ENCODE measurements at regions not wholly inside any gene's neighbourhood (a gene's known extent, or its start where the extent isn't known, plus 50 kb on each side); places are given as distances from the start of the nearest gene placed in this dataset.

DNA sequence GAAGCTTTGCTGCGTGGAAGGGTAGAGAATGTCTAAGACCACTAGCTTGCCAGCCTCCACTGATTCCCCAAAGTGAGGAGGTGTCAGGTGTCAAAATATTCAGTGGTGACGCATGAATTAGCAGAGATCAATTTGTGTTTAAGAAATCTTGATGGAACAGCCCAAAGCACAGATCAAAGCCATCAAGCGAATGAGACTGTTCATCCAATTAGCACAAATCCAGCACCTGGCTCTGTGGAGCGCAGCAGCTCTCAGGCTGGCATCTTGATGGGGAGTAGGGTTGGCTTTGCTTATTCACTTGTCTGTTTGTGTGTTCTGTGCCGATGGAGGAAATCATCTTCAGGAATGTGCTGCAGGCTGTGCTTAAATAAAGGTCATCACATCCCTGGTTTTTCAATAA is 456.8 kb upstream of the CCL2 start:
- Histone ChIP-seq H3K9me3 (replicated peaks; ENCODE audit: control insufficient read depth, insufficient read depth, low read length) (no peaks in the 10 kb centered on the region), H3K9me1 (replicated peaks; ENCODE audit: control insufficient read depth, extremely low read depth, insufficient read depth, low read length) (no peaks in the 10 kb centered on the region), H3K27ac (ENCODE audit: insufficient read depth, low read depth, low read length) (no peak overlapping the region), H3K79me2 (ENCODE audit: control insufficient read depth, insufficient read depth, low read length) (no peaks in the 10 kb centered on the region), H3K4me2 (ENCODE audit: insufficient read depth, low read length) (no peak overlapping the region), H3K9ac (replicated peaks; ENCODE audit: extremely low read depth, insufficient read depth, low read length) (no peak overlapping the region), H2AFZ (ENCODE audit: low read depth, low read length) (no peak overlapping the region), H3K4me1 (ENCODE audit: control insufficient read depth, extremely low read depth, insufficient read depth, low read length) (no peaks in the 10 kb centered on the region), H4K20me1 (replicated peaks; ENCODE audit: control insufficient read depth, extremely low read depth, insufficient read depth, low read length) (no peaks in the 10 kb centered on the region), H3K27me3 (ENCODE audit: control insufficient read depth in 2 of 2, insufficient read depth in 2 of 2, low read length in 2 of 2) (no peaks in the 10 kb centered on the region), H3K36me3 (ENCODE audit: control insufficient read depth in 2 of 2, extremely low read depth in 1 of 2, insufficient read depth in 2 of 2, low read length in 2 of 2) (no peaks in the 10 kb centered on the region), H3K4me3 (replicated peaks in 1 of 3; ENCODE audit: insufficient read depth in 1 of 3, low read depth in 1 of 3, low read length in 3 of 3) (no peak overlapping the region)
- ChIA-PET CTCF (no interaction called here), POLR2A (no interaction called here)
- DNase-seq (ENCODE audit: low read depth, low spot score), result no peak
- intact Hi-C loops (cut with micrococcal nuclease) (no loop called here), dilution Hi-C loops (cut with MboI; ENCODE audit: extremely low pct_ligation_motif_present, low sequenced_read_pairs) (no loop called here)
- no peak for FAIRE-seq
- BruUV-seq (replicated peaks), result no TSS peak
- no peak for TF ChIP-seq FOS (IDR thresholded peaks at IDR 0.05; ENCODE audit: borderline replicate concordance, insufficient read depth, low read length)
- TF ChIP-seq, protein P1, sequence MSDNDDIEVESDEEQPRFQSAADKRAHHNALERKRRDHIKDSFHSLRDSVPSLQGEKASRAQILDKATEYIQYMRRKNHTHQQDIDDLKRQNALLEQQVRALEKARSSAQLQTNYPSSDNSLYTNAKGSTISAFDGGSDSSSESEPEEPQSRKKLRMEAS (IDR thresholded peaks at IDR 0.05; ENCODE audit: insufficient read depth, insufficient read length), result no peak

DNA sequence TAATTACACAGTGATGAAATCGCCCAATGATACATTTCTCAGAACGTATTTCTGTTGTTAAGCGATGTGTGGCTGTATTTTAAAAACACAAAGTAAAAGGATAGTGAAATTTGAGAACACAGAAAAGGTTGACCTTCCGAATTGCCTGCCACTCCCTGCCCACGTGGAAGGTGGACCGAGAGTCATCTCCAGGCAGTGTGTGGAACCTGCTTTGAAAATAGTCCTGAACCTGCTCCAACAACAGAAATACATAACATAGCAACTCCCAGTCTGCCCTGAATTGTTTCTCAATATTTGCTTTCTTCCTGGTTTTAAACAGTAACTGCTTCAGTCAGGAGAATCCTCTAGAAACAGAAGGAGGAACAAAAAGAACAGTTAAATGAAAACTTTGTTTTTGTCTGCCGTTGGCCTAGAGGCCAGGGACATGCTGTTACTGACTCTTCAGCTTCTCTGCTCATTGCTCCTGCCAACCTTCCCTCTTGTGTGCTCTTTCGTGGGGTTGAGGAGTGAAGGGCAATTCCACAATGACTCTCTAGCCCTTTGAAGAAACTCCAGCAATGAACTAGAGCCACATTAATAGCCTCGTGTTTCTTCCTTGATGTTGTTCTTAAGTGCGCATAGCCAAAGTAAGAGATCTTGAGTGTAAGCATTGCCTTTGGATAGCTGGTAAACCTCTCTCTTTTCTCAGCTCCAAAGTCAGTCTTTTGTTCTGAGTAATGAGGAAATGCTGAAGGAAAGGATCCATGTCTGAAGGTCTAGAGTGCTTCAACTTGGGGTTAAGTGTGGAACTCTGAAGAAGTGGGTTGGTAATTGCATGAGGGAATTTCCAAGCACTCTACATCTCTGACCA is 452.5 kb upstream of the CCL2 start:
- dilution Hi-C loops (cut with MboI; ENCODE audit: extremely low pct_ligation_motif_present, low sequenced_read_pairs) (no loop called here), intact Hi-C loops (cut with micrococcal nuclease) (no loop called here)
- no peaks in the 10 kb centered on the region for H4K20me1 ChIP-seq (replicated peaks; ENCODE audit: control insufficient read depth, extremely low read depth, insufficient read depth, low read length)
- H3K4me3 ChIP-seq (replicated peaks in 1 of 3; ENCODE audit: insufficient read depth in 1 of 3, low read depth in 1 of 3, low read length in 3 of 3), result no peak overlapping the region
- DNase-seq (ENCODE audit: low read depth, low spot score) (no peak), FAIRE-seq (no peak)
- no peak overlapping the region for H3K27ac ChIP-seq (ENCODE audit: insufficient read depth, low read depth, low read length)
- H3K36me3 ChIP-seq (ENCODE audit: control insufficient read depth in 2 of 2, extremely low read depth in 1 of 2, insufficient read depth in 2 of 2, low read length in 2 of 2), result no peaks in the 10 kb centered on the region
- CTCF ChIA-PET, result no interaction called here
- H3K79me2 ChIP-seq (ENCODE audit: control insufficient read depth, insufficient read depth, low read length), result no peaks in the 10 kb centered on the region
- no peaks in the 10 kb centered on the region for H3K27me3 ChIP-seq (ENCODE audit: control insufficient read depth in 2 of 2, insufficient read depth in 2 of 2, low read length in 2 of 2)
- H3K4me1 ChIP-seq (ENCODE audit: control insufficient read depth, extremely low read depth, insufficient read depth, low read length), result no peaks in the 10 kb centered on the region
- H3K9me3 ChIP-seq (replicated peaks; ENCODE audit: control insufficient read depth, insufficient read depth, low read length), result no peaks in the 10 kb centered on the region
- H3K9me1 ChIP-seq (replicated peaks; ENCODE audit: control insufficient read depth, extremely low read depth, insufficient read depth, low read length), result no peaks in the 10 kb centered on the region
- no peak overlapping the region for H2AFZ ChIP-seq (ENCODE audit: low read depth, low read length)
- TF ChIP-seq FOS (IDR thresholded peaks at IDR 0.05; ENCODE audit: borderline replicate concordance, insufficient read depth, low read length) (no peak), POLR2AphosphoS5 (IDR thresholded peaks at IDR 0.05; ENCODE audit: insufficient read depth, low read depth, low read length) (no peak), MYC (IDR thresholded peaks at IDR 0.05; ENCODE audit: low read depth, low read length) (no peak)
- no peak overlapping the region for H3K9ac ChIP-seq (replicated peaks; ENCODE audit: extremely low read depth, insufficient read depth, low read length)
- H3K4me2 ChIP-seq (ENCODE audit: insufficient read depth, low read length), result no peak overlapping the region
- BruUV-seq (replicated peaks), result no TSS peak
- POLR2A ChIA-PET, result no interaction called here

All from endothelial cell of umbilical vein (primary cell).